8988T (cell line): ENCODE measurements at regions not wholly inside any gene's neighbourhood (a gene's known extent, or its start where the extent isn't known, plus 50 kb on each side); places are given as distances from the start of the nearest gene placed in this dataset.
"Not testable (repeated sequence)": the region's sequence is repeated elsewhere in the genome, so short reads cannot be mapped to it uniquely, and the experiment has no call there.

Experiments used
- DNase-seq: peaks from one replicate; pipeline ENCODE4 v3.0.0; 2011

DNA sequence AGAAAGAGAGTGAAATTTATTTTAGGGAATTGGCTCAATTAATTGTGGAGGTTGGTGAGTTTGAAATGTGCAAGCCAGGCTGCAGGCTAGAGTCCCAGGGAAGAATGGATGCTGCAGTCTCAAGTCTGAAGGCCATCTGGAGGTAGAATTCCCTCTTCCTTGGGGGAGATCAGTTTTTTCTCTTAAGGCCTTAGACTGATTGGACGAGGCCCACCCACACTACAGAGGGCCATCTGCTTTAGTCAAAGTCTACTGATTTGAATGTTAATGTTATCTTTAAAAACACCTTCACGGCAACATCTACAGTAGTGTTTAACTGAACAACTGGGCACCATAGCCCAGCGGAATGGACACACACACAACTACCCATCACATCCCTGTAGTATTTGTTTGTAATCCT is 245.9 kb upstream of the IRF2BP2 start:
- no peak for DNase-seq

DNA sequence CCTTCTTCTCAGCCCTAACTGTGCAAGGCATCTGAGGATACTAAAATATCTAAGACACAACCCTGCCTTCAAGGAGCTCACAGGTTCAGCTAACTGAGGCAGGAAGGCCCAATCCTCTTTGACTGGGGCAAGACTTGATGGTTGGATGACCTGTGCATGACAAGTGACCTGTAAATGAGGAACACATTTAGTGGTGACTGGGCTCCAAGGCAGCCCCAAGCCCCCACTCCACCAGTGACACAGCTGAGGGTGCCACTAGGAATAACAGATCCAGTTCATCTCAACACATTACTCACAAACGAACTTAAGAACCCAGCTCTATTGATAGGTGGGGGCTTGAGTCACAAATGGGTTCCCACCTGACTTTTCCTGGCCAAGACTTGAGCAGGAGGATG is 244.7 kb upstream of the IRF2BP2 start:
- no peak for DNase-seq

DNA sequence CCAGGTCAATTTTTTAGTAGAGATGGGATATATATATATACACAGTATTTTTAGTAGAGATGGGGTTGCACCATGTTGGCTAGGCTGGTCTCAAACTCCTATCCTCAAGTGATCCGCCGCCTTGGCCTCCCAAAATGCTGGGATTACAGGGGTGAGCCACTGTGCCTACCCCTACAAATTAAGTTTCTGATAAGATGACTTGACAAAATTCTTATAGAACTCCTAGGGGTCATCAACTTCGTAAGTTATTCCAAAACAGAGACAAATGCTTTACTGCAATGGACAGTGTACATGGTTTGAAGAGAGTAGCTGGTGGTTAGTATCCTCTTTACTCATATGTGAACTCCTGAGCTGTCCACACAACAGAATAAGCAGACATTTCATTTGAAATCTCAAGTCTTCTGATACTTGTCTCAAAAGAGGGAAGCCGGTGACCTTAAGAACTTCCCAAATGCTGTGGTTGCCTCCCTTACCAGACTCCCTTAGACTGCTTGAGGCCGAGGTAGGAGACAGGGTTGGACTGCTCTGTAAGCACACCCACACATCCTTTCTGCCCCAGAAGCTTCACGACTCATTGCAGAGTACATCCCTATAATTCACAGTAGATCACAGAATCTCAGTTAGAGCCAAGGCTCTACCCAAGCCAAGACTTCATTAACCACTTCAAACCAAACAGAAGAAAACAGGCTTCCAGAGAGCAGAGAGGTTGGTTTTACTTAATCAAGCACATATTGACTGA is 244.1 kb upstream of the IRF2BP2 start:
- DNase-seq: no peak

DNA sequence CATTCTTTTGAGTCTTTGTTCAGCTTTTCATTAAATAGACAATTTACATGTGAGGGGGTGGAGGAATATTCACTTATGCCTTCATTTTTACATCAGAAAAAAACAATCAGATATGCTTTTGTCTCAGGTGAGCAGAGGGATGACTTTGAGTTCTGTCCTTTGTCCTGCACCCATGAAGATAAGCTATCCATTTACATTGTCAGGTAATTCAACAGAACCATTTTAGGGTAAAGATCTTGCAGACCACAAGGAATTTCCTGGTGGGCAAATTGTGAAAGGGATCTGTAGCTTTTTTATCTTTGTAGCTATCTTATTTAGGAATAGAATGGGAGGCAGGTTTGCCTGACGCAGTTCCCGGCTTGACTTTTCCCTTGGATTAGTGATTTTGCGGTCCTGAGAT is 242.7 kb upstream of the IRF2BP2 start:
- no peak for DNase-seq

DNA sequence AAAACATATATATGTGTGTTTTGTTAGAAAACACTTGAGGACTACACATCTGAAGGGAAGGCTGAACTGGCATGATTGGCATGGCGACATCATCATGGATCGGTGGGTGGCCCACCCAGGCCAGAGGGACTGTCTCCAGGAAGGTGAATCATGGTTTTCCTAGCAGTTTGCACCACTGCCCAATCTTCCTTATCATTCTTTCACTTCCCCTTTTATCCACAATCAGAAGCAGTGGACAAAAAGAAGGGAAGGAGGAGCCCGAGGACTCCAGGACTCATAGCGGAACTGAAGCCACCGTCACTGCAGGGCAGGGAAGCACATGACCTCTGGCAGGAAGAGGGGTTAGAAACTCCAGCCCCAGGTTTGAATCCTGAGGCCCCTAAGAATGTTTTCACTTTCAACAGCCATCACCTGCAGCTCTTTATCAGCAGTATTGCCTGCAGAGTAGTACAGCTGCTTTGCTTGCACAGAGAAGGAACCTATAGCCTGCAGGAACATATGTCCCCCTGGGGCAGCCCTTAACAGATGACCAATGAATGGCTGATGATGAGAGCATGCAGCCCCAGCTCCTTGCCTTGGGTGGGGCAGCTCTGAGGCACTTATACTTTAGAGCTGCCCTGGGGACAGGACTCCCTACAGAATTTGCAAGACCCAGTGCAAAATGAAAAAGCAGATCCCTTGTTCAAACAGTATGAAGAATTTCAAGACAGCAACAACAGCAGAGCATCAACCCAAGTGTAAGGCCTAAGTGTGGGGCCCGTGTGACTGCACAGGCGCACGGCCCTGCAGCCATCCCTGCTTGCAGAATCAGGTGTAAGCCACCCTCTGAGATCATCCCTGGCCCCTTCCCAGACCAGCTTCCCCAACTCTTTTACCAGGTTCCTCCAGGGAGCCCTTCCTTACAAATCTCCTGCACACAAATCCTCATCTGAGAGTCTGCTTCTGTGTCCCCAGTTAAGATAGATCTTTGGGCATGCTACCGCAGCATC is 241.8 kb upstream of the IRF2BP2 start:
- DNase-seq: no peak

DNA sequence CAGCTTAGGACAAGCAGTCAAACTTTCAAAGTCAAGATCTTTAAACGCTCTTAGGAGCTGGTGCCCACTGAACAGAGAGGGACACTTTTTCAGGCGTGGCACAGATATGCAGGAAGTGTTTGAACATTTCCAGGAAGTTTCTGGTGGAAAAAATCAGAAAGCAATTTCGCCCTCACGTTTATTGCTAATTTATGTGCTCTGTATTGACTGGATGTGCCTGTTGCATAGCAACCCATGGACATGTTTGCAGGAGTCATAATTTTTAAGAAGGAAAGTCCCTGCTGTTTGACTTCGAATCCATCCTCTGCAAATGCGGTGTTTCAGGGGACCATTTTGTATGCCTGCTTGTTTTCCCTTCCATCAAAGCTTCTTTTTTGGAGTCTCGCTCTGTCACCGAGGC is 239.9 kb upstream of the IRF2BP2 start:
- DNase-seq: no peak

DNA sequence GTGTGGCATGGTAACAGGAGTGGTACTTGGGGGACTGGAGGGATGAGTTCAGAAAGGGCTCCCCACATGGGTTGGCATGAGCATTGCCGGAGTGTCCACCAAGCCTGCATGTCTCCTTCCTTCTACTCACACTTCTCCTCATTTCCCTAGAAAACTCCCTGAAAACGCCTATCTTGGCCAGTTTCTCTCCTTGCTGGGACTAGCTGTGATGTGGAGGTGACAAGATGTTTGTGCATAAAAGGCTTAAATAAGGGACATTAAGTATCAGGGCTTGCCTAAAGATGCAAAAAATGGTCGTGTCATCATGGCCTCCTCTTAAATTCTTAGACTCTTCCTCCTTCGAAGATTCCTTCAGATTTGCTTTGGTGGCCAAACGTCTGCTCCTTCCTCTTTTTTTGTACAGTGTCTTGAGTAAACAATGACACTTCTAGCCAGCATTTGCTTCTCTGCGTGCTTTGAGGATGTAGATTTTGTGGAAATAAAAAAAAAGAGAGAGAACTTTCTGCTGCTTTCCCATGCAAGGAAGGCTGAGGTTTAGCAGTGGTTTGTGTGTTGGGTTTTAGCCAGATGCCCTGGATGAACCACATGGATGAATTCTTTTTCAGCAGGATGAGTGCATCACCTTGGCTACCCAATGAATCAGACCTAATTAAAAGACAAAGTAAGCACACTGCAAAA is 239.1 kb upstream of the IRF2BP2 start:
- no peak for DNase-seq

DNA sequence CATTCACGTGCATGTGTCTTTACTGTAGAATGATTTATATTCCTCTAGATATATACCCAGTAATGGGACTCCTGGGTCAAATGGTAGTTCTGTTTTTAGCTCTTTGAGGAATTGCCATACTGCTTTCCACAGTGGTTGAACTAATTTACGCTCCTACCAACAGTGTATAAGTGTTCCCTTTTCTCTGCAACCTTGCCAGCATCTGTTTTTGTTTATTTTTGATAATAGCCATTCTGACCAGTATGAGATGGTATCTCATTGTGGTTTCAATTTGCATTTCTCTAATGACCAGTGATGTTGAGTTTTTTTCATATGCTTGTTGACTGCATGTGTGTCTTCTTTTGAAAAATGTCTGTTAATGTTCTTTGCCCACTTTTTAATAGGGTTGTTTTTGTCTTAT is 236.8 kb upstream of the IRF2BP2 start:
- not testable (repeated sequence) for DNase-seq

DNA sequence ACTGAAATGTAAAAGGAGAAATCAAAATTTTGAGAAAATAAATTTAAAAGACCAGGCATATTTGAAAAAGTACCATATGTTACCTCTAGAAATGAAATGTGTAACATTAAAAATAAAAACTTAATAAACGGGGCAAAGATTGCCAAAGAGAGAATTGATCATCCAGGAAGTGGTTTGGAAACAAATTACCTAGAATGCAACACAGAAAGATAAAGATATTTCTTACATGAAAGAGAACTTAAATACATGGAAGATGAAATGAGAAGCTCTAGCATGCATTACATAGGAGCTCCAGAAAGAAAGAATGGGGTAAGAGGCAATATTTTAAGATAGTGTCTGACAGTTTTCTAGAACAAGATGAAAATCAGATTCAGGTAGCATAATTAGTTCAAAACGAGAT is 235.9 kb upstream of the IRF2BP2 start:
- DNase-seq: no peak

DNA sequence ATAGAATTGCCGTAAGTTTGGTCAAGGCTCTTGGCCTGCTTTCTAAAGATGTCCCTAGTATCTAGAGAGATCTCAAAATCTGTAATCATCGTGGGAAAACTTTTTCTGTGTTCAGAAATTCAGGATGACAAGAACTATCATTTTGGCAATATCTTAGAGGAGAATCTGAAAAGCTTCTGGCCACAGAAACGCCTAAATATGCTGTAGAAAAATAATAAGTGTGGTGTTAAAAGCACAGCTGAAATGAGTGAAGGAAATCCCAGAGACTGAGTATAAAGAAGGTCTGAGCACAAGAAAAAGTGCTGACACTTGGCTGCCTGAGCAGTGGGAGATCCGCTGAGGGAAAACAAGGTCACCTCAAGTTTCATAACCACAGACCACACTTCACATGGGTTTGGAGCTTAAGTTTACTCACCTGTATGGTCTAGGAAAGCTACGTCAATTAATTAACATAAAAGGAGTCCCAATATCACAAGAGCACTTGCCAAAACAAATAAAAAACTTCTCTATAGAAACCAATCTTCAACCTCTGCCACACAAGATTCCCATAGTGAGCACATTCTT is 235.2 kb upstream of the IRF2BP2 start:
- DNase-seq: no peak

DNA sequence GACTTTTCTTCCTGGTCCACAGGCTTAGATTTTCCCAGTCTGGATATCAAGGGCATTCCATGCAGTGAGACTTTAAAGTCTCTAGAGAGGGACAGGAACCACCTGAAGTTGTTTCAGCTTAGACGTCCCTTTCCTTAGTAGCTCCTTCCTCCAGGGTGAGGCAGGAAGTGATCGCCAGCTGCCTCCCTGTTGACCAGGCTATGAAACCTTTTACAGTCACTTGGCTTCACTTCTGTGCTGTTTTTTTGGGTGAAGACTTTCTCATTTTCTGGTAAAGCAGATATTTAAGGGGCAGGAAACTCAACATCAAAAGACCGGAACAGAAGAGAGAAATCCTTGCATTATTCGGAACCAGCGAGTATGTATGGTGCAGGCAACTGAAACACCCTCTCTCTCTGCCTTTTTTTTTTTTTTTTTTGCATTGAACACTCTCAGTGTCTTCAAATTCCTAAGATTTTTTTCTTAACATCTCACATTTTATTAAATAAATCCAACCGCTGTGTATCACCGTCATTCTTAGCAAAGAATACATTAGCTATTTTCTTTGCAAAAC is 234.6 kb upstream of the IRF2BP2 start:
- no peak for DNase-seq

DNA sequence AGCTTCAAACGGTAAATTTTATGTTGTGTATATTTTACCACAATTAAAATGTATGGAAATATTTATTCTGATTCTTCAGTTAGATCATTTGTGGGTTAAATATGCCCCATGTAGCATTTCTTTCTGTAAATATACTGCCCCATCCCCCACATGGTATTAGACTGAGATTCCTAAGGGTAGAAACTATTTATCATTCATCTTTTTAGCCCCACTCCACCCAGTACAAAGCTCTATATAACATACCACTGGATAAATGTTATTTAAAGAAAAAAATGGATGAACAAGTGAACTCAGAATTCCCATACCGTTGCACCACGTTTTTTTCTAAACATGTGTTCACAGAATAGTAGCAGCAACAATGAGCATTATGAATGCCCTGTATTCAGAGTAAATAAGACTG is 234.0 kb upstream of the IRF2BP2 start:
- no peak for DNase-seq

DNA sequence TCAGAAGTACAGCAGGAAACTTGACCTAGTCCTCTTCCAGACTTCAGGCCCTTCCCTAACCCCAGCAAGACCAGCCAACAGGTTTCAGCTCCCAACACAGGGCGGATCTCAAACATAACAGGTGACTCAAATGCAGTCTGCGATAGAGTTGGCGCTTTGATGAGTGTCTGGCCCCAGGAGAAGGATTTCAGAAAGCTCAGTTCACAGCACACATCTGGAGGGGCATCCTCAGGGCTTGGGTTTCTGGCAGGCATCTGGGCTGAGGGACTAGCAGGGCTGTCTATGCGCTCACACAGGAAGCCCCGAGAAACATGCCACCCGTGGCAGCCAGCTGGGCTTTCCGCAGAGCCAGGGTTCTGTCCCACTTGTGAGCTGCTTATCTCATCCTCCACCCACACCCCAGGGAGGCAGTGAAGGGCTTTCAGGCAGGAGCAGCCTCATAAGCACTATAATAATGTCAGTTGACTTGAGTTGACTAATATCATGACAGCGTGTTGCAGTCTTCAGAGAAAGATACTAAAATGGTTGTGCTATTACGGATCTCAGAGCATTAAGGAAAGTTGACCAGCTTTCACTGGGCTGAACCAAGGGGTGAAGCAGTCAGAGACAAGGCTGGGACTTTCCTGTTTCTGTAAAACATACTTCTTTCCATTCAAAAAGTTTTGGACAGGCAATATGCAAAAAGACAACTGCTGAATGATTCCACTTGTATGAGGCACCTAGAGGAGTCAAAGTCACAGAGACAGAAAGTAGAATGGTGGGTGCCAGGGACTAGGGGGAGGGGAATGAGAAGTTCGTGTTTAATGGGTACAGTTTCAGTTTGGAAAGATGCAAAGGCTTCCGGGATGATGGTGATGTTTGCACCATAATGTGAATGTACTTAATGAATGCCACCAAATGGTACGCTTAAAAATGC is 233.0 kb upstream of the IRF2BP2 start:
- no peak for DNase-seq

DNA sequence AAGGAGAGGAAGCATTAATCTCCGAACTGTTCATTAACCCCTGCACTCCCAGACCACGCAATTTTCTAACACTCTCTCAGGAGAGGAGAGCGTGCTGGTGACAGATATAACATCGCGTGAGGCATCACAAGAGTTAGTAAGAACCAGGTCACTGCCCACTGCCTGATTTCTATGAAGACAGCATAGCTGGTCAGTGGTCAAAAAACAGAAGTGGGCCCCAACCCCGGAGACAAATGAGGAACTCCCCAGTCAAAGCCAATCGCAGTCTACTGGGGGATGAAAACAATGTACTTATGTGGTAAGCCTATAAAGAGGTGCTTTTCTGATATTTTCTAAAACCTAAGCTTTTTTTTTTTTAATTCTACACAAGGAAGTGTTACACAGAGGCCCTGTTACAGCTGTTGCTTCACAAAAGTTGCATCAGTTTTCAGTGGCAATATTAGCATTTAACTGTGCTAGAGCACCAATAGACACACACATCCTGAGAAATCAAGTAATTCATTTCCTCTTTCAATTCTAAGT is 231.8 kb upstream of the IRF2BP2 start:
- no peak for DNase-seq

DNA sequence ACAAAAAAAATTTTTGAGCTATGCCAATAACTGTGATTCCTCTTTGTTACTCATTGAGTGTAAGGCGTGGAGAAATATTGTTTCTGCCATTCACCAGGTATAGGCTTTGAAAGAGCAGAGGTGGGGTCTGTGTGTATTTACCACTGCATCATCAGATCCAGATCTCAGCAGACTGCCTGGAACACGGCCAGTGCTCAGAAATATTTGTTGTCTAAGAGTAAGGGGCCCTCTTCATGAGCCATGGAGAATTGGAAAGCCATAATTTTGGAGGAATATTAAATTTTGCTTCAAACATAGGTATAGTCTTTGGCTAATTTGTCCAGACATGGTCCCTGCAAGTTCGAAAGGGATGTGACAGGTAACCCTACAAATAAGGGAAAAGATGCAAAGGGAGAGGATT is 231.3 kb upstream of the IRF2BP2 start:
- no peak for DNase-seq

DNA sequence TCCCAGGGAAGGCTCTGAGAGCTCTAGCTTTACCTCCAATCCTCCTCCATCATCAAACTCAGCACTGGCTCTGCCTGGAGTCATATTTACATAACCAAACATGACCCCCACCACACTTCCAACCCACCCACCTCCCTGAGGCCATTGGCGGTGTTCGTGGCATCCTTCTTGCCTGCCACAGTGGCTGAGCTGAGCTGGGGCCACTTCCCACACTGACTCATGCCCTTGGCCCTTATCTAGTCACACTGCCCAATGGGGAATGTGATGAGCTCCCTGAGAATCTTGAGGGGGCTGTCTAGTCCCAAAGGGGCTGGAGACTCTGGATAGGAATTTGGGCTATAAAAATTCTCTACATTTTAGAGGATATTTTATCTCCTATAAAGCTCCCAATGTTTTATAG is 230.9 kb upstream of the IRF2BP2 start:
- DNase-seq: no peak

DNA sequence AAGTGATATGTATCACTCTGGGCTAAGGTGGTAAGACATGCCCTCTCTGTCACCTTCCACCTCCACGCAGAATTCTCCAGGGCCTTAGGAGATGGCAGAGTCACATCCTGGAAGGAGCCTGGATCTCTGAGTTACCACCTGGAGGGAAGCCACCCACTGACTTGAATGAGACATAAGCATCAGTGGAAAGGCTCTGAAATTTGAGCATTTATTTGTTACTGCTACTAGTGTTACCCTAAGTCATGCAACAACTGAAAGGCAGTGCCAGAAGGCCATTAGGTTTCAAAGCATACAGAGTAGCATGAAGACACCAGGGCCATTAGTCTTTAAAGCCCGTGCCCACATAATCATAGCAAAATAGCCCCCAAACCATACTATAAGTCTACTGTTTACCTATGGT is 230.3 kb upstream of the IRF2BP2 start:
- DNase-seq: no peak

DNA sequence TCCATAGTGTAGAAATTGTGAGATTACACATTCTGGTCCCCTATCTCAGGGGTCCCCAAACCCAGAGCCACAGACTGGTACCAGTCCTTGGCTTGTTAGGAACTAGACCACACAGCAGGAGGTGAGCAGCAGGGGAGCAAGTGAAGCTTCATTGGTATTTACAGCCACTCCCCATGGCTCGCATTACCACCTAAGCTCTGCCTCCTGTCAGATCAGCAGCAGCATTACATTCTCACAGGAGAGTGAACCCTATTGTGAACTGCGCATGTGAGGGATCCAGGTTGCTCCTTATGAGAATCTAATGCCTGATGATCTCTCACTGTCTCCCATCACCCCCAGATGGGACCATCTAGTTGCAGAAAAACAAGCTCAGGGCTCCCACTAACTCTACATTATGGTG is 229.7 kb upstream of the IRF2BP2 start:
- no peak for DNase-seq

DNA sequence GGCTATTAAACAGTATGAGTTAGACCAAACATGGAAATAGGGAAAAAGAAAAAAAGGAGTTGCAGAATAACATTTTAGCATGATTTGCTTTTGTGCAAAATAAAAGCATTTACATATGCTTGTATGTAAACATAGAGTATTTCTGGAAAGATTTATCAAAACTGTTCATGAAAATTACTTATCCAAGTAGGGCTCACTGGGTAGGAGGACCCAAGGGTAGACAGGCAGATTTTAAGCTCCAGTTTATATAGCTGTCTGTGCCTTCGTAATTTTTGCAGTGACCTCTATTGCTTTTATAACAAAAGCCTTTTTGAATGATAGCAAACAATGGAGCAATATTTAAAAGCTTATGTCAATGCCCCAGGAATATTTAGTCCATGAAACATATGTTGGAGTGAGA is 228.8 kb upstream of the IRF2BP2 start:
- DNase-seq: no peak

DNA sequence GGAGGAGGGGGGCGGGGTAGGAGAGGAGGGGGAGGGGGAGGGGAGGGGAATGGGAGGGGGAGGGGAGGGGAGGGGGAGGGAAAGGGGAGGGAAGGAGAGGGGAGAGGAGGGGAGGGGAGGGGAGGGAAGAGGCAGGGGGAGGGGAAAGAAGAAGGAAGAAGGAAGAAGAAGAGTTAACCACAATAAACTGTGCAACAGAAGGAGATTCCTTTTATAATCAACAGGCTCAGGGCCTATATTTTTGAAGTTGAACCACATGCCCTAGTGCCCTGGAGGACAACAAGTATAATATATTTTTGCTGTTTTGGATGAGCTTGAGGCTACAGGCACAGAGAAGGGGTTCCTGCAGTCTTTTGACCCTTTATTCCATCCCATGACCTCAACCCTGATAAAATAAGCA is 228.2 kb upstream of the IRF2BP2 start:
- DNase-seq: no peak

DNA sequence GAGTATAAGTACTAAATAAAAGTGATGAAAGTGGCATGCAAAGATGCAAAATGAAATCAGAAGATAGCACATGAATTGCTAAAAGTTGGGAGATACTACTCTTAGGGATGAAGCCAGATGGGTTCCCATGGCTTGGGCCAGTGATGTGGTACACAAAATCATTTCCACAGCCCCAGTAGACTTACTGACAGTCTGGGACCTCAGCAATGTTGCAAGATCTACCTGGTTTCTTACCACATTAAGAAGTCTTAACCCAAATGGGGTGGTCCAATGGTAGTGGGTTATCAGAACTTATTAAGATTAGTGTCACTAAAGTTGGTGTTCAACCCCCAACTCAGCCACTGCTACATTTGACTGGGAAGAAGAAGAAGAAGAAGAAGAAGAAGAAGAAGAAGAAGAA is 227.7 kb upstream of the IRF2BP2 start:
- DNase-seq: no peak
